Trophoblast cell (in vitro differentiated cells and primary cell): ENCODE measurements at regions not wholly inside any gene's neighbourhood (a gene's known extent, or its start where the extent isn't known, plus 50 kb on each side); places are given as distances from the start of the nearest gene placed in this dataset.

Experiments used
- DNase-seq, 2 donors: peaks; one replicate each; pipeline ENCODE4 v3.0.0-alpha.2; 2016
- H2AFZ ChIP-seq: 2 replicates; pipeline ENCODE4 v1.6.1; 2013; ENCODE audit warnings: low read length, moderate library complexity, mild to moderate bottlenecking; ENCODE audit not compliant: insufficient read depth, poor library complexity
- H2AK5ac ChIP-seq: 2 replicates; pipeline ENCODE4 v1.6.1; 2013; ENCODE audit warnings: mild to moderate bottlenecking, low read length
- H2BK120ac ChIP-seq: 2 replicates; pipeline ENCODE4 v1.6.1; 2013; ENCODE audit warnings: low read length, mild to moderate bottlenecking, moderate library complexity; ENCODE audit not compliant: insufficient read depth, poor library complexity
- H2BK12ac ChIP-seq: 2 replicates; pipeline ENCODE4 v1.6.1; 2013; ENCODE audit warnings: mild to moderate bottlenecking, low read length, moderate library complexity
- H2BK5ac ChIP-seq: 2 replicates; pipeline ENCODE4 v1.6.1; 2013; ENCODE audit warnings: low read length, low read depth, moderate library complexity, mild to moderate bottlenecking; ENCODE audit not compliant: poor library complexity
- H3K14ac ChIP-seq: 2 replicates; pipeline ENCODE4 v1.6.1; 2013; ENCODE audit warnings: mild to moderate bottlenecking, low read length
- H3K18ac ChIP-seq: 2 replicates; pipeline ENCODE4 v1.6.1; 2013; ENCODE audit warnings: mild to moderate bottlenecking, low read length
- H3K23ac ChIP-seq: 2 replicates; pipeline ENCODE4 v1.6.1; 2013; ENCODE audit warnings: low read length
- H3K27ac ChIP-seq: 2 replicates; pipeline ENCODE4 v1.5.1; 2013; ENCODE audit warnings: low read depth, mild to moderate bottlenecking, inconsistent platforms, low read length, moderate library complexity
- H3K27me3 ChIP-seq: 2 replicates; pipeline ENCODE4 v1.6.1; 2013; ENCODE audit warnings: inconsistent platforms, mild to moderate bottlenecking, low read length, moderate library complexity; ENCODE audit not compliant: insufficient read depth
- H3K36me3 ChIP-seq, 2 experiments: 1 replicate in 1 of 2; 2 replicates in 1 of 2; pipeline ENCODE4 v1.6.1; 2013; ENCODE audit warnings: low read length in 2 of 2, mild to moderate bottlenecking in 2 of 2, moderate library complexity in 1 of 2; ENCODE audit not compliant: insufficient read depth in 2 of 2, control insufficient read depth in 1 of 2
- H3K4ac ChIP-seq: 2 replicates; pipeline ENCODE4 v1.6.1; 2013; ENCODE audit warnings: low read depth, mild to moderate bottlenecking, low read length, moderate library complexity
- H3K4me1 ChIP-seq, 2 experiments: 1 replicate in 1 of 2; 2 replicates in 1 of 2; pipeline ENCODE4 v1.6.1; 2013; ENCODE audit warnings: low read length in 2 of 2, mild to moderate bottlenecking in 2 of 2, moderate library complexity in 1 of 2; ENCODE audit not compliant: insufficient read depth in 2 of 2, control insufficient read depth in 1 of 2
- H3K4me2 ChIP-seq: 2 replicates; pipeline ENCODE4 v1.6.1; 2013; ENCODE audit warnings: inconsistent platforms, mild to moderate bottlenecking, low read length, moderate library complexity
- H3K4me3 ChIP-seq: 2 replicates; pipeline ENCODE4 v1.5.1; 2013; ENCODE audit warnings: mild to moderate bottlenecking, low read depth, low read length, inconsistent platforms
- H3K79me1 ChIP-seq: one replicate; pipeline ENCODE4 v1.6.1; 2013; ENCODE audit warnings: low read length
- H3K79me2 ChIP-seq: 2 replicates; pipeline ENCODE4 v1.6.1; 2013; ENCODE audit warnings: low read length, mild to moderate bottlenecking; ENCODE audit not compliant: control insufficient read depth, insufficient read depth, poor library complexity
- H3K9ac ChIP-seq: 2 replicates; pipeline ENCODE4 v1.6.1; 2013; ENCODE audit warnings: mild to moderate bottlenecking, low read length
- H3K9me3 ChIP-seq: 2 replicates; pipeline ENCODE4 v1.6.1; 2013; ENCODE audit warnings: low read depth, mild to moderate bottlenecking, control low read depth, inconsistent platforms, low read length; ENCODE audit not compliant: insufficient read depth
- H4K12ac ChIP-seq: 2 replicates; pipeline ENCODE4 v1.6.1; 2013; ENCODE audit warnings: low read depth, mild to moderate bottlenecking, low read length, moderate library complexity
- H4K8ac ChIP-seq: 2 replicates; pipeline ENCODE4 v1.6.1; 2013; ENCODE audit warnings: low read depth, mild to moderate bottlenecking, low read length, moderate library complexity
- H4K91ac ChIP-seq: one replicate; pipeline ENCODE4 v1.6.1; 2013; ENCODE audit warnings: low read depth, mild to moderate bottlenecking, low read length, moderate library complexity
- WGBS: extraction: QIAGEN DNeasy Blood & Tissue Kit; methylation state at CpG from one replicate; pipeline ENCODE4 v1.1.7; 2013; ENCODE audit warnings: missing lambda C conversion rate; ENCODE audit not compliant: insufficient read length, insufficient coverage; ENCODE audit errors: extremely low coverage; 5-methylcytosine and 5-hydroxymethylcytosine counted together

- H3K4me3 ChIP-seq: no peak overlapping the region
- H2AK5ac ChIP-seq: no peak overlapping the region
- no peaks in the 10 kb centered on the region for H3K36me3 ChIP-seq
- H3K23ac ChIP-seq: no peak overlapping the region
- no peak overlapping the region for H3K4ac ChIP-seq
- H3K9ac ChIP-seq: no peak overlapping the region
- H4K91ac ChIP-seq: no peak overlapping the region
- H2BK12ac ChIP-seq: no peak overlapping the region
- no peak overlapping the region for H3K4me2 ChIP-seq
- no peak overlapping the region for H4K12ac ChIP-seq
- no peak for DNase-seq
- H4K8ac ChIP-seq: no peak overlapping the region
- H2BK5ac ChIP-seq: no peak overlapping the region
- no peaks in the 10 kb centered on the region for H3K79me1 ChIP-seq
- no peak overlapping the region for H3K27ac ChIP-seq
- WGBS: no CpG with 5 or more reads among the region's 2 CpGs
- no peaks in the 10 kb centered on the region for H3K9me3 ChIP-seq
- no peak overlapping the region for H2AFZ ChIP-seq
- no peak overlapping the region for H3K14ac ChIP-seq
- H3K18ac ChIP-seq: no peak overlapping the region
- H3K4me1 ChIP-seq: no peaks in the 10 kb centered on the region
- no peaks in the 10 kb centered on the region for H3K79me2 ChIP-seq
- no peaks in the 10 kb centered on the region for H3K27me3 ChIP-seq
- no peak overlapping the region for H2BK120ac ChIP-seq
Observed at GRCh38 chr7:119335405-119335804, 937.6 kb upstream of the KCND2 start.

GRCh38 chr7:119341822-119342221 is 931.2 kb upstream of the KCND2 start:
- H3K9me3 ChIP-seq: no peaks in the 10 kb centered on the region
- no peaks in the 10 kb centered on the region for H3K79me2 ChIP-seq
- no peak overlapping the region for H2BK12ac ChIP-seq
- no peak overlapping the region for H2AK5ac ChIP-seq
- H2BK5ac ChIP-seq: no peak overlapping the region
- H2BK120ac ChIP-seq: no peak overlapping the region
- H4K12ac ChIP-seq: no peak overlapping the region
- no peak overlapping the region for H3K4me3 ChIP-seq
- H3K9ac ChIP-seq: no peak overlapping the region
- no peak overlapping the region for H3K18ac ChIP-seq
- H3K79me1 ChIP-seq: no peaks in the 10 kb centered on the region
- DNase-seq: no peak
- H3K36me3 ChIP-seq: no peaks in the 10 kb centered on the region
- no peaks in the 10 kb centered on the region for H3K27me3 ChIP-seq
- H3K23ac ChIP-seq: no peak overlapping the region
- H4K8ac ChIP-seq: no peak overlapping the region
- WGBS: no CpG with 5 or more reads among the region's 5 CpGs
- H4K91ac ChIP-seq: no peak overlapping the region
- no peaks in the 10 kb centered on the region for H3K4me1 ChIP-seq
- no peak overlapping the region for H3K4ac ChIP-seq
- H3K14ac ChIP-seq: no peak overlapping the region
- no peak overlapping the region for H3K4me2 ChIP-seq
- no peak overlapping the region for H2AFZ ChIP-seq
- H3K27ac ChIP-seq: no peak overlapping the region

- H3K18ac ChIP-seq: no peak overlapping the region
- H3K4ac ChIP-seq: no peak overlapping the region
- no peak overlapping the region for H4K91ac ChIP-seq
- no peak overlapping the region for H3K27ac ChIP-seq
- no peaks in the 10 kb centered on the region for H3K79me1 ChIP-seq
- no peak overlapping the region for H2BK5ac ChIP-seq
- H2AFZ ChIP-seq: no peak overlapping the region
- no peak overlapping the region for H3K4me3 ChIP-seq
- H3K14ac ChIP-seq: no peak overlapping the region
- DNase-seq: no peak
- H3K9ac ChIP-seq: no peak overlapping the region
- WGBS: no CpG with 5 or more reads among the region's 1 CpG
- no peaks in the 10 kb centered on the region for H3K27me3 ChIP-seq
- H2BK120ac ChIP-seq: no peak overlapping the region
- no peaks in the 10 kb centered on the region for H3K9me3 ChIP-seq
- H2AK5ac ChIP-seq: no peak overlapping the region
- H2BK12ac ChIP-seq: no peak overlapping the region
- no peaks in the 10 kb centered on the region for H3K36me3 ChIP-seq
- no peak overlapping the region for H4K12ac ChIP-seq
- H3K4me2 ChIP-seq: no peak overlapping the region
- no peaks in the 10 kb centered on the region for H3K4me1 ChIP-seq
- no peak overlapping the region for H4K8ac ChIP-seq
- no peaks in the 10 kb centered on the region for H3K79me2 ChIP-seq
- no peak overlapping the region for H3K23ac ChIP-seq
Observed at GRCh38 chr7:119343289-119343688, 929.7 kb upstream of the KCND2 start.

GRCh38 chr7:119344466-119344865 is 928.5 kb upstream of the KCND2 start:
- WGBS: no CpG with 5 or more reads among the region's 2 CpGs
- Histone ChIP-seq H3K36me3 (no peaks in the 10 kb centered on the region), H2AK5ac (no peak overlapping the region), H3K18ac (no peak overlapping the region), H3K9me3 (no peaks in the 10 kb centered on the region), H2AFZ (no peak overlapping the region), H3K9ac (no peak overlapping the region), H3K14ac (no peak overlapping the region), H3K4me1 (no peaks in the 10 kb centered on the region), H2BK5ac (no peak overlapping the region), H3K4ac (no peak overlapping the region), H3K79me1 (no peaks in the 10 kb centered on the region), H3K79me2 (no peaks in the 10 kb centered on the region), H3K4me3 (no peak overlapping the region), H2BK12ac (no peak overlapping the region), H4K12ac (no peak overlapping the region), H3K23ac (no peak overlapping the region), H3K4me2 (no peak overlapping the region), H2BK120ac (no peak overlapping the region), H4K91ac (no peak overlapping the region), H4K8ac (no peak overlapping the region), H3K27ac (no peak overlapping the region), H3K27me3 (no peaks in the 10 kb centered on the region)
- no peak for DNase-seq

- Histone ChIP-seq H2BK120ac (no peak overlapping the region), H3K14ac (no peak overlapping the region), H4K8ac (no peak overlapping the region), H4K12ac (no peak overlapping the region), H3K4ac (no peak overlapping the region), H3K79me1 (no peaks in the 10 kb centered on the region), H3K27me3 (no peaks in the 10 kb centered on the region), H3K79me2 (no peaks in the 10 kb centered on the region), H2BK12ac (no peak overlapping the region), H3K18ac (no peak overlapping the region), H3K23ac (no peak overlapping the region), H2BK5ac (no peak overlapping the region), H2AK5ac (no peak overlapping the region), H3K4me2 (no peak overlapping the region), H3K36me3 (no peaks in the 10 kb centered on the region), H3K9me3 (peaks cover 2% of the 10 kb centered on the region), H2AFZ (no peak overlapping the region), H4K91ac (no peak overlapping the region), H3K27ac (no peak overlapping the region), H3K4me3 (no peak overlapping the region), H3K4me1 (no peaks in the 10 kb centered on the region), H3K9ac (no peak overlapping the region)
- no peak for DNase-seq
Observed at GRCh38 chr7:119348491-119348890, 924.5 kb upstream of the KCND2 start.
